Inflammatory macrophage treated with lipopolysaccharide for 4 hours (primary cell): ENCODE measurements at regions not wholly inside any gene's neighbourhood (a gene's known extent, or its start where the extent isn't known, plus 50 kb on each side); places are given as distances from the start of the nearest gene placed in this dataset.

Experiments
- DNase-seq: peaks from one replicate; pipeline ENCODE4 v3.0.0-alpha.2; 2020

GRCh38 chr20:48291896-48292295 lies 506.6 kb upstream of the SULF2 start:
- no peak for DNase-seq

GRCh38 chr20:48288930-48289507 lies 503.7 kb upstream of the SULF2 start:
- DNase-seq: no peak

GRCh38 chr20:48287552-48288170 lies 502.4 kb upstream of the SULF2 start:
- no peak for DNase-seq

GRCh38 chr20:48287021-48287494 lies 501.8 kb upstream of the SULF2 start:
- no peak for DNase-seq

GRCh38 chr20:48286601-48287000 lies 501.3 kb upstream of the SULF2 start:
- DNase-seq: no peak

- no peak for DNase-seq
Observed at GRCh38 chr20:48285656-48286055, 500.4 kb upstream of the SULF2 start.

GRCh38 chr20:48284837-48285236 lies 499.6 kb upstream of the SULF2 start:
- no peak for DNase-seq

GRCh38 chr20:48284315-48284714 lies 499.0 kb upstream of the SULF2 start:
- no peak for DNase-seq

GRCh38 chr20:48283470-48284110 lies 498.3 kb upstream of the SULF2 start:
- DNase-seq: peak; percentile 4

GRCh38 chr20:48282591-48283228 lies 497.4 kb upstream of the SULF2 start:
- DNase-seq: no peak

- no peak for DNase-seq
Observed at GRCh38 chr20:48281501-48281900, 496.2 kb upstream of the SULF2 start.

GRCh38 chr20:48278961-48279481 lies 493.7 kb upstream of the SULF2 start:
- DNase-seq: no peak

GRCh38 chr20:48277266-48277665 lies 492.0 kb upstream of the SULF2 start:
- no peak for DNase-seq

GRCh38 chr20:48276021-48276342 lies 490.7 kb upstream of the SULF2 start:
- DNase-seq: no peak

- DNase-seq: no peak
Observed at GRCh38 chr20:48275286-48276020, 490.2 kb upstream of the SULF2 start.

- no peak for DNase-seq
Observed at GRCh38 chr20:48273843-48274242, 488.6 kb upstream of the SULF2 start.

- no peak for DNase-seq
Observed at GRCh38 chr20:48270885-48271284, 485.6 kb upstream of the SULF2 start.

GRCh38 chr20:48267860-48268633 lies 482.8 kb upstream of the SULF2 start:
- no peak for DNase-seq

- no peak for DNase-seq
Observed at GRCh38 chr20:48266571-48266970, 481.3 kb upstream of the SULF2 start.

GRCh38 chr20:48265791-48266190 lies 480.5 kb upstream of the SULF2 start:
- no peak for DNase-seq

- no peak for DNase-seq
Observed at GRCh38 chr20:48262955-48263354, 477.7 kb upstream of the SULF2 start.

- no peak for DNase-seq
Observed at GRCh38 chr20:48262466-48262865, 477.2 kb upstream of the SULF2 start.
